ENCODE measurements at regions not wholly inside any gene's neighbourhood (a gene's known extent, or its start where the extent isn't known, plus 50 kb on each side); places are given as distances from the start of the nearest gene placed in this dataset.

DNA sequence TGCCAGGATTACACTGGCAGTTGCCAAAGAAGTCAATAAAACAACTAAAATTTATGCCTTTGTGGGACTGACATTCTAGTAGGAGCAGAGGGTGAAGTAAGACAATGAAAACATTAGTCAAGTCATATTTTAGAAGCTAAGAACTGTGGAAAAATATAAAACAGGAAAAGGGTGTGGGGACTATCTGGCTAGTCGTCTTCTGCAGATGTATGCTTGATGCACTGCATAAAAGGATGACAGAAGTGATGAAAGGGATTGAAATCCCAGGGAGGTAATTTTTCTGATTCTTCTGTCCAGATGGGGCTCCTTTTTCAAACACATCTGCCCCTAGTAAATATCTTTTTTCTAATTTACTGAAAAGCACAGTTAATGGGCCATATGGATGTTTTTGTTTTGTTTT is 706.3 kb downstream of the ADGRL2 start:
- H3K4me3 ChIP-seq (ENCODE audit: low read length), result no peak overlapping the region

DNA sequence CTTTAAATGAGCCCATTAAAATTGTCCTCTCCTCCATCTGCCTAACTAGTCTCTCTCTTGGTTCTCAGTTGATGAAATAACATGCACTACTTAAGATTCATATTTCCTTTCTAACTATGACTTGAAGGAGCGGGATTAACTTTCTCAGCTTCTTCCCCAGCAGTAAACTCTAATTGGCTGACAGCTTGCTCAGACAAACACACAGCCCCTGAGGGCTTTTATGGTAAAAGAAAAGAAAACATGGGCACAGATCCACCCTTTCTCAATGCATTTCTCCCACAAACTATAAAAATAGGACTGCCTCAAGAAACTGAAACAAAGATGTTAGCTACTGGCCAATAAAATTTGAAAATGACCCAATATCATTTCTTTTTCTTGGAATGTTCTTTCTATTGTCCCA is 703.1 kb downstream of the ADGRL2 start:
- no peak overlapping the region for H3K4me3 ChIP-seq (ENCODE audit: low read length)
- H3K9me3 ChIP-seq (ENCODE audit: low read depth, low read length), result no peaks in the 10 kb centered on the region
- H3K4me1 ChIP-seq (ENCODE audit: insufficient read depth, low read length), result no peaks in the 10 kb centered on the region
- no peaks in the 10 kb centered on the region for H3K27me3 ChIP-seq (ENCODE audit: insufficient read depth, low read length)

More for the DNA sequence above, 706.3 kb downstream of the ADGRL2 start:
- H3K27me3 ChIP-seq (ENCODE audit: insufficient read depth, low read length), result no peaks in the 10 kb centered on the region
- H3K4me1 ChIP-seq (ENCODE audit: insufficient read depth, low read length), result no peaks in the 10 kb centered on the region
- H3K9me3 ChIP-seq (ENCODE audit: low read depth, low read length), result no peaks in the 10 kb centered on the region

- peaks cover 11% of the 10 kb centered on the region for H3K9me3 ChIP-seq (ENCODE audit: low read depth, low read length)
These were observed 698.3 kb downstream of the ADGRL2 start for GRCh38 chr1:82499022-82499421.

DNA sequence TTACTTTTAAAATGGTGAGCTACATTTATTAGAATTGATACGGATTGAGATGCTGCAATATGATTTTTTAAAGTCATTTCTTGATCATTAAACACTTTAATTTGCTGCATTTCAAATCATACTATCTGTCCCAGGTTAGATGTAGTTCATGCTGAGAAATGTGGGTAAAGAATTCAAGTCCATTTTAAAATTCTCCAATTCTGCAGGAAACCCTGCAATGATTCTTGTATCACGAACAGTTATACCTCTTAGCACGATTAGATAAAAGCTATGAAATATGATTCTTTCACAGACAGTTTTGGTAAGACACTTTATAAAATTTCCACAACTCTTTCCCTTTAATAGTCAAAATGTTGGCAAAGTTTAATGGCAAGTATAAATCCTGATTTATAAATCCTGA is 693.4 kb downstream of the ADGRL2 start:
- no peak overlapping the region for H3K4me3 ChIP-seq (ENCODE audit: low read length)
- H3K9me3 ChIP-seq (ENCODE audit: low read depth, low read length), result peaks cover 12% of the 10 kb centered on the region
- H3K4me1 ChIP-seq (ENCODE audit: insufficient read depth, low read length), result no peaks in the 10 kb centered on the region
- no peaks in the 10 kb centered on the region for H3K27me3 ChIP-seq (ENCODE audit: insufficient read depth, low read length)

More at GRCh38 chr1:82499022-82499421, 698.3 kb downstream of the ADGRL2 start:
- no peaks in the 10 kb centered on the region for H3K27me3 ChIP-seq (ENCODE audit: insufficient read depth, low read length)
- no peak overlapping the region for H3K4me3 ChIP-seq (ENCODE audit: low read length)
- H3K4me1 ChIP-seq (ENCODE audit: insufficient read depth, low read length), result no peaks in the 10 kb centered on the region

- no peak overlapping the region for H3K4me3 ChIP-seq (ENCODE audit: low read length)
- no peaks in the 10 kb centered on the region for H3K4me1 ChIP-seq (ENCODE audit: insufficient read depth, low read length)
- H3K9me3 ChIP-seq (ENCODE audit: low read depth, low read length), result peaks cover 12% of the 10 kb centered on the region
- no peaks in the 10 kb centered on the region for H3K27me3 ChIP-seq (ENCODE audit: insufficient read depth, low read length)
These were observed 691.4 kb downstream of the ADGRL2 start for GRCh38 chr1:82492159-82492558.

GRCh38 chr1:82491301-82492048 is 690.7 kb downstream of the ADGRL2 start:
- Histone ChIP-seq H3K27me3 (ENCODE audit: insufficient read depth, low read length) (no peaks in the 10 kb centered on the region), H3K4me3 (ENCODE audit: low read length) (no peak overlapping the region), H3K4me1 (ENCODE audit: insufficient read depth, low read length) (no peaks in the 10 kb centered on the region), H3K9me3 (ENCODE audit: low read depth, low read length) (peaks cover 12% of the 10 kb centered on the region)

DNA sequence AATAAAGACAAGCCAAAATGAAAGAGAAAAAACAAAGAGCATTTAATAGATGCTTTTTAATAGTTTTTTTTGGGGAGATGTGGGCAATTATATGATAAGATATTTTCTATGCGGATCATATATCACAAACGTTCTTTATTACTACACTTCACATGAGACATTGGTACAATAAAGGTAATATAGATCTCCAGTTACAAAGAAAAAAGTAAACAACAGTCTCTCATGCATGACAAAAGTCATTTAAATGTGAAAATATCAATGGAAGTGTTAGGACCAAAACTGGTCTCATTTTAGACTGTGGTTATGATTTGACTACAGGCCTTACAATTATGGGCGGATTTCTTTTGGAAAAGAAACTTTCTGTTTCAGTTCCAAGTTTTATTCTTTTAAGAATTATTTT is 687.0 kb downstream of the ADGRL2 start:
- H3K27me3 ChIP-seq (ENCODE audit: insufficient read depth, low read length), result no peaks in the 10 kb centered on the region
- H3K9me3 ChIP-seq (ENCODE audit: low read depth, low read length), result no peaks in the 10 kb centered on the region
- no peak overlapping the region for H3K4me3 ChIP-seq (ENCODE audit: low read length)
- H3K4me1 ChIP-seq (ENCODE audit: insufficient read depth, low read length), result no peaks in the 10 kb centered on the region

DNA sequence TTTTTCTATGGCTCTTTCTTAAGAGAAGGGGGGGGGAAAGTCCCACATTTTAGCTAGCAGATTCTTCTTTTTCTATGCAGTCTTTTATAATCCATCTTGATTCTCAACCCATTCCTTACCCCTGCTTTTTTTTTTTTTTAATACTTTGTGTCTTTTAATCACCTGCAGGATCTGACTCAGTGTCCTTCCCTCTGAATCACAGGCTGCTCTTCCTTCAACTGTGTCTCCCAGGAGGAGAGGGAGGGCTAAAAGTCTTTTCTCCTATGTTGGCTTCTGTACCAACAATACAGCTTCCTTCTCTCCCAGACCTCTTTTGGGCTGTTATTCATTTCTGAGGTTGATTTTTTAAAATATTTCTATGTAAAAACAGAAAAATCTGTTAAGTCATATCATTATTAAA is 686.2 kb downstream of the ADGRL2 start:
- H3K4me1 ChIP-seq (ENCODE audit: insufficient read depth, low read length), result no peaks in the 10 kb centered on the region
- no peaks in the 10 kb centered on the region for H3K27me3 ChIP-seq (ENCODE audit: insufficient read depth, low read length)
- H3K9me3 ChIP-seq (ENCODE audit: low read depth, low read length), result no peaks in the 10 kb centered on the region
- no peak overlapping the region for H3K4me3 ChIP-seq (ENCODE audit: low read length)

DNA sequence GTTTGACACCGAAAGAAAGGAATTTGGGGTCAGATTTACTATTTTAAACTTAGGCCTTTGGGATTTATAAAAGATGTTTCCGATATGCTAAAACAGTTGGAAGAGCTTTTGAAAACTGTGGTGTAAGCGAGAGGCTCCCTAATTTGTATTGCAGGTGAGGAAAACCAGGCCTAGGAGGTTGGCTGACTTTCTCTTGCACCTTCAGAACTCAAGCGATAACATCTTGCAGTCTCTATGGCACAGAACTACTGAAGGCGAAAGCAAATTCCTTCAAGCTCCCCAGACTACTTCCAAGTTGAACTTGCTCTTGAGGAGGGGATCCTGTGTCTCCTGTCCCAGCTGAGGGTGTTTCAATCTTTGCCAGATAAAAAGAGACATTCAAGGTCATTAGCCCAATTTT is 685.7 kb downstream of the ADGRL2 start:
- Histone ChIP-seq H3K4me3 (ENCODE audit: low read length) (no peak overlapping the region), H3K9me3 (ENCODE audit: low read depth, low read length) (no peaks in the 10 kb centered on the region), H3K27me3 (ENCODE audit: insufficient read depth, low read length) (no peaks in the 10 kb centered on the region), H3K4me1 (ENCODE audit: insufficient read depth, low read length) (no peaks in the 10 kb centered on the region)

GRCh38 chr1:82485591-82486369 is 685.0 kb downstream of the ADGRL2 start:
- no peaks in the 10 kb centered on the region for H3K4me1 ChIP-seq (ENCODE audit: insufficient read depth, low read length)
- no peak overlapping the region for H3K4me3 ChIP-seq (ENCODE audit: low read length)
- H3K27me3 ChIP-seq (ENCODE audit: insufficient read depth, low read length), result no peaks in the 10 kb centered on the region
- no peaks in the 10 kb centered on the region for H3K9me3 ChIP-seq (ENCODE audit: low read depth, low read length)

GRCh38 chr1:82483146-82483545 is 682.4 kb downstream of the ADGRL2 start:
- H3K4me1 ChIP-seq (ENCODE audit: insufficient read depth, low read length), result no peaks in the 10 kb centered on the region
- H3K9me3 ChIP-seq (ENCODE audit: low read depth, low read length), result no peaks in the 10 kb centered on the region
- H3K4me3 ChIP-seq (ENCODE audit: low read length), result no peak overlapping the region
- no peaks in the 10 kb centered on the region for H3K27me3 ChIP-seq (ENCODE audit: insufficient read depth, low read length)

GRCh38 chr1:82478916-82479315 is 678.2 kb downstream of the ADGRL2 start:
- Histone ChIP-seq H3K4me1 (ENCODE audit: insufficient read depth, low read length) (no peaks in the 10 kb centered on the region), H3K9me3 (ENCODE audit: low read depth, low read length) (no peaks in the 10 kb centered on the region), H3K27me3 (ENCODE audit: insufficient read depth, low read length) (no peaks in the 10 kb centered on the region), H3K4me3 (ENCODE audit: low read length) (no peak overlapping the region)

DNA sequence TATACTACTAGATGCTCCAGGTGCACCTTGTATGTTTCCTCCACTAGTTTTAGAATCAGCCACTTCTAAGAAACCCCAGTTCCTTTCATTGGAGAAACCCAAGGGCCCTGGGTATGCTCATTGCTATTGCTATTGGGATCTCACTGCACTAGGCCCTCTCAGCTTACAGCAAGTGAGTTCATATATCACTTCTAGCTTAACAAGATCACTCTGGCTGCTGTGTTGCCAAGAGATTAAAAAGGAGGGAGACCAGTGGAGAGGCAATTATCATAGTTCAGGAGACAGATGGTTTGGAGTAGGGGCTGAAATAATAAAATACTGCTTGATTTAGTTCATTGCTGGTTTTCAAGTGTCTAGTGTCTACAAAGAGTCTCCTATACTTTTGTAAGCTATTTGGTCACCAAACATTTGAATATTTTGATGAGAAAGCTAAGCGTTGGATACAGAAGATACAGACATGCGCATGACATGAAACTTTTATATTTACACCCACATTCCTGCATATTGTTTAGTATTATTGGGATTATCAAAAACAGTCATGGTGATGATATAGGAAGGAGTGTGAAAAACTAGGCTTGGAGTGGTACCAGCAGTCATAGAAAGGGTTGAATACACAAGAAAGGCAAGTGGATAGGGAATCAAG is 671.9 kb downstream of the ADGRL2 start:
- H3K27me3 ChIP-seq (ENCODE audit: insufficient read depth, low read length), result no peaks in the 10 kb centered on the region
- H3K4me3 ChIP-seq (ENCODE audit: low read length), result no peak overlapping the region
- H3K9me3 ChIP-seq (ENCODE audit: low read depth, low read length), result no peaks in the 10 kb centered on the region
- no peaks in the 10 kb centered on the region for H3K4me1 ChIP-seq (ENCODE audit: insufficient read depth, low read length)

DNA sequence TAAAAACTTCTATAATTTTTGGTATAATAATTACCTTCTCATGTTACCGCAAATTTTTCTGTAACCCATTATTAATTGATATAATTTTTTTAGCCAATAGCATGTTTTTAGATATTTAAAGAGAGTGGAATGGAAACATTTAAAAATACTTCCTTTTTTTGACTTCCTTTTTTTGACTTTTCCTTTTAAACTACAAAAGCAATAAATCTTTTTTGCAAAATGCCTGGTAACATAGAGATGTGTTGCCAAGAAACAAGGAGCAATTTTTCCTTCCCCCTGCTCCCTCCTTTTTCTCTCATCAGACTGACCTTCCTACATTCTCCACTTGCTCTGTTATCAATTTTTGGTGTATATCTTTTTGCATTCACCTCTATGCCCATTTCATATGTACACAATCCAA is 666.2 kb downstream of the ADGRL2 start:
- Histone ChIP-seq H3K27me3 (ENCODE audit: insufficient read depth, low read length) (no peaks in the 10 kb centered on the region), H3K9me3 (ENCODE audit: low read depth, low read length) (no peaks in the 10 kb centered on the region), H3K4me1 (ENCODE audit: insufficient read depth, low read length) (no peaks in the 10 kb centered on the region), H3K4me3 (ENCODE audit: low read length) (no peak overlapping the region)

- Histone ChIP-seq H3K27me3 (ENCODE audit: insufficient read depth, low read length) (no peaks in the 10 kb centered on the region), H3K4me3 (ENCODE audit: low read length) (no peak overlapping the region), H3K4me1 (ENCODE audit: insufficient read depth, low read length) (no peaks in the 10 kb centered on the region), H3K9me3 (ENCODE audit: low read depth, low read length) (no peaks in the 10 kb centered on the region)
These were observed 665.7 kb downstream of the ADGRL2 start for GRCh38 chr1:82466416-82466815.
